CD4-positive, alpha-beta T cell treated with Interleukin-21 for 1 hour (primary cell): ENCODE measurements at regions not wholly inside any gene's neighbourhood (a gene's known extent, or its start where the extent isn't known, plus 50 kb on each side); places are given as distances from the start of the nearest gene placed in this dataset.
A peak's percentile ranks its signal among the peaks of the same experiment; 100 is the strongest.
"Not testable (repeated sequence)": the region's sequence is repeated elsewhere in the genome, so short reads cannot be mapped to it uniquely, and the experiment has no call there.

Experiments
- DNase-seq: peaks from one replicate; pipeline ENCODE4 v3.0.0-alpha.2; 2020

- no peak for DNase-seq
Measured at GRCh38 chr19:20287070-20287469, 120.1 kb downstream of the ZNF486 start.

- not testable (repeated sequence) for DNase-seq
Measured at GRCh38 chr19:20285876-20286275, 118.9 kb downstream of the ZNF486 start.

GRCh38 chr19:20279516-20279915 is 112.5 kb downstream of the ZNF486 start:
- DNase-seq = no peak

GRCh38 chr19:20278342-20278741 is 111.3 kb downstream of the ZNF486 start:
- peak; percentile 54 for DNase-seq

GRCh38 chr19:20276732-20277082 is 109.7 kb downstream of the ZNF486 start:
- DNase-seq = not testable (repeated sequence)

- DNase-seq = no peak
Measured at GRCh38 chr19:20276011-20276731, 109.2 kb downstream of the ZNF486 start.

GRCh38 chr19:20273951-20274570 is 107.0 kb downstream of the ZNF486 start:
- no peak for DNase-seq

GRCh38 chr19:20273376-20273775 is 106.4 kb downstream of the ZNF486 start:
- no peak for DNase-seq

GRCh38 chr19:20272627-20273010 is 105.6 kb downstream of the ZNF486 start:
- DNase-seq = not testable (repeated sequence)

GRCh38 chr19:20271927-20272626 is 105.1 kb downstream of the ZNF486 start:
- not testable (repeated sequence) for DNase-seq

- DNase-seq = no peak
Measured at GRCh38 chr19:20271215-20271926, 104.4 kb downstream of the ZNF486 start.

- DNase-seq = no peak
Measured at GRCh38 chr19:20269461-20269860, 102.4 kb downstream of the ZNF486 start.

GRCh38 chr19:20261513-20261912 is 94.5 kb downstream of the ZNF486 start:
- not testable (repeated sequence) for DNase-seq

GRCh38 chr19:20260738-20261137 is 93.7 kb downstream of the ZNF486 start:
- not testable (repeated sequence) for DNase-seq

GRCh38 chr19:20259615-20260014 is 92.6 kb downstream of the ZNF486 start:
- no peak for DNase-seq

- DNase-seq = no peak
Measured at GRCh38 chr19:20256606-20257005, 89.6 kb downstream of the ZNF486 start.

- no peak for DNase-seq
Measured at GRCh38 chr19:20254121-20254520, 87.1 kb downstream of the ZNF486 start.

- DNase-seq = no peak
Measured at GRCh38 chr19:20252613-20253012, 85.6 kb downstream of the ZNF486 start.

GRCh38 chr19:20250627-20251026 is 83.6 kb downstream of the ZNF486 start:
- no peak for DNase-seq

- no peak for DNase-seq
Measured at GRCh38 chr19:20250121-20250520, 83.1 kb downstream of the ZNF486 start.
